ENCODE measurements at regions not wholly inside any gene's neighbourhood (a gene's known extent, or its start where the extent isn't known, plus 50 kb on each side); places are given as distances from the start of the nearest gene placed in this dataset.

- no peaks in the 10 kb centered on the region for H3K4me1 Mint-ChIP-seq (ENCODE audit: low read depth)
These were observed 61.8 kb upstream of the MAMDC2 start for GRCh38 chr9:69981686-69982445.

GRCh38 chr9:69984831-69985230, 58.8 kb upstream of the MAMDC2 start:
- no peaks in the 10 kb centered on the region for H3K9me3 ChIP-seq (ENCODE audit: control insufficient read depth in 1 of 2, insufficient read depth in 1 of 2, low read length in 2 of 2)
- DNase-seq, result no peak
- no peak overlapping the region for H3K4me3 Mint-ChIP-seq
- H3K27ac ChIP-seq (ENCODE audit: low read depth in 1 of 2, low read length in 2 of 2), result no peak overlapping the region
- no peak for TF ChIP-seq CTCF (IDR thresholded peaks at IDR 0.05)
- H3K4me1 Mint-ChIP-seq (ENCODE audit: low read depth), result no peaks in the 10 kb centered on the region
- H3K36me3 ChIP-seq (ENCODE audit: insufficient read depth, low read length), result no peaks in the 10 kb centered on the region
- no peaks in the 10 kb centered on the region for H3K9me3 Mint-ChIP-seq
- H3K27me3 ChIP-seq (ENCODE audit: control insufficient read depth in 1 of 2, insufficient read depth in 2 of 2, low read length in 2 of 2), result peaks cover 0 to 5% of the 10 kb centered on the region in 2 experiments
- no peak overlapping the region for H3K27ac Mint-ChIP-seq
- no peaks in the 10 kb centered on the region for H3K36me3 Mint-ChIP-seq (ENCODE audit: low read depth)
- H3K4me3 ChIP-seq (ENCODE audit: low read length), result no peak overlapping the region
- no peak for ATAC-seq (ENCODE audit: poor library complexity)
- no peaks in the 10 kb centered on the region for H3K4me1 ChIP-seq (ENCODE audit: insufficient read depth, low read length)
- ChIA-PET POLR2A (no interaction called here), CTCF (no interaction called here)
- intact Hi-C loops (cut with DNase I, micrococcal nuclease), result no loop called here
- peaks cover 33% of the 10 kb centered on the region for H3K27me3 Mint-ChIP-seq

More at GRCh38 chr9:69981686-69982445, 61.8 kb upstream of the MAMDC2 start:
- Histone ChIP-seq H3K4me1 (ENCODE audit: insufficient read depth, low read length) (no peaks in the 10 kb centered on the region), H3K27me3 (ENCODE audit: control insufficient read depth in 1 of 2, insufficient read depth in 2 of 2, low read length in 2 of 2) (peaks cover 0 to 5% of the 10 kb centered on the region in 2 experiments), H3K27ac (ENCODE audit: low read depth in 1 of 2, low read length in 2 of 2) (no peak overlapping the region), H3K4me3 (ENCODE audit: low read length) (no peak overlapping the region), H3K36me3 (ENCODE audit: insufficient read depth, low read length) (no peaks in the 10 kb centered on the region), H3K9me3 (ENCODE audit: control insufficient read depth in 1 of 2, insufficient read depth in 1 of 2, low read length in 2 of 2) (no peaks in the 10 kb centered on the region)
- no peak overlapping the region for H3K4me3 Mint-ChIP-seq
- H3K27ac Mint-ChIP-seq, result no peak overlapping the region
- ChIA-PET CTCF (interaction anchor here (1.2 kb wide), 1 partner anchor 20 kb away, joined by 3 read pairs; no protein-coding TSS in a partner anchor), POLR2A (no interaction called here)
- intact Hi-C loops (cut with DNase I, micrococcal nuclease), result no loop called here
- peaks cover 32% of the 10 kb centered on the region for H3K27me3 Mint-ChIP-seq
- no peak for TF ChIP-seq CTCF (IDR thresholded peaks at IDR 0.05)
- no peak for ATAC-seq (ENCODE audit: poor library complexity)
- H3K36me3 Mint-ChIP-seq (ENCODE audit: low read depth), result no peaks in the 10 kb centered on the region
- no peak for DNase-seq
- H3K9me3 Mint-ChIP-seq, result no peaks in the 10 kb centered on the region

- Histone ChIP-seq H3K4me3 (ENCODE audit: low read length) (no peak overlapping the region), H3K4me1 (ENCODE audit: insufficient read depth, low read length) (no peaks in the 10 kb centered on the region), H3K9me3 (ENCODE audit: control insufficient read depth in 1 of 2, insufficient read depth in 1 of 2, low read length in 2 of 2) (no peaks in the 10 kb centered on the region), H3K27ac (ENCODE audit: low read depth in 1 of 2, low read length in 2 of 2) (no peak overlapping the region), H3K36me3 (ENCODE audit: insufficient read depth, low read length) (no peaks in the 10 kb centered on the region), H3K27me3 (ENCODE audit: control insufficient read depth in 1 of 2, insufficient read depth in 2 of 2, low read length in 2 of 2) (peaks cover 5% of the 10 kb centered on the region in 2 experiments)
- Mint-ChIP-seq H3K27ac (no peak overlapping the region), H3K4me3 (no peak overlapping the region), H3K36me3 (ENCODE audit: low read depth) (no peaks in the 10 kb centered on the region), H3K27me3 (peaks cover 35% of the 10 kb centered on the region), H3K9me3 (no peaks in the 10 kb centered on the region), H3K4me1 (ENCODE audit: low read depth) (no peaks in the 10 kb centered on the region)
- ChIA-PET CTCF (no interaction called here), POLR2A (no interaction called here)
- DNase-seq, result no peak
- ATAC-seq (ENCODE audit: poor library complexity), result no peak
- intact Hi-C loops (cut with DNase I, micrococcal nuclease), result no loop called here
- TF ChIP-seq CTCF (IDR thresholded peaks at IDR 0.05), result no peak
These were observed 57.7 kb upstream of the MAMDC2 start for GRCh38 chr9:69985971-69986370.

All from CD4-positive, alpha-beta T cell (primary cell).